AG10803 (cell line): ENCODE measurements at regions not wholly inside any gene's neighbourhood (a gene's known extent, or its start where the extent isn't known, plus 50 kb on each side); places are given as distances from the start of the nearest gene placed in this dataset.

Experiments used
- DNase-seq: peaks from one replicate; pipeline ENCODE4 v3.0.0; 2010; ENCODE audit warnings: low read depth
- H3K4me3 ChIP-seq: 2 replicates; pipeline ENCODE4 v1.5.1; 2011; ENCODE audit warnings: mild to moderate bottlenecking, low read length, control low read depth
- TF ChIP-seq, protein P1 (sequence below): conservative IDR thresholded peaks from 2 replicates; pipeline ENCODE4 v1.5.1; 2011; ENCODE audit warnings: mild to moderate bottlenecking, low read length, control low read depth, inconsistent platforms

GRCh38 chr6:164230804-164231203 is 816.3 kb downstream of the QKI start:
- TF ChIP-seq, protein P1, sequence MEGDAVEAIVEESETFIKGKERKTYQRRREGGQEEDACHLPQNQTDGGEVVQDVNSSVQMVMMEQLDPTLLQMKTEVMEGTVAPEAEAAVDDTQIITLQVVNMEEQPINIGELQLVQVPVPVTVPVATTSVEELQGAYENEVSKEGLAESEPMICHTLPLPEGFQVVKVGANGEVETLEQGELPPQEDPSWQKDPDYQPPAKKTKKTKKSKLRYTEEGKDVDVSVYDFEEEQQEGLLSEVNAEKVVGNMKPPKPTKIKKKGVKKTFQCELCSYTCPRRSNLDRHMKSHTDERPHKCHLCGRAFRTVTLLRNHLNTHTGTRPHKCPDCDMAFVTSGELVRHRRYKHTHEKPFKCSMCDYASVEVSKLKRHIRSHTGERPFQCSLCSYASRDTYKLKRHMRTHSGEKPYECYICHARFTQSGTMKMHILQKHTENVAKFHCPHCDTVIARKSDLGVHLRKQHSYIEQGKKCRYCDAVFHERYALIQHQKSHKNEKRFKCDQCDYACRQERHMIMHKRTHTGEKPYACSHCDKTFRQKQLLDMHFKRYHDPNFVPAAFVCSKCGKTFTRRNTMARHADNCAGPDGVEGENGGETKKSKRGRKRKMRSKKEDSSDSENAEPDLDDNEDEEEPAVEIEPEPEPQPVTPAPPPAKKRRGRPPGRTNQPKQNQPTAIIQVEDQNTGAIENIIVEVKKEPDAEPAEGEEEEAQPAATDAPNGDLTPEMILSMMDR = no peak
- DNase-seq = no peak

GRCh38 chr6:164230259-164230658 is 815.7 kb downstream of the QKI start:
- no peak overlapping the region for H3K4me3 ChIP-seq
- DNase-seq = no peak
- TF ChIP-seq, protein P1 = no peak

More at GRCh38 chr6:164230804-164231203, 816.3 kb downstream of the QKI start:
- no peak overlapping the region for H3K4me3 ChIP-seq

- no peak for DNase-seq
- no peak overlapping the region for H3K4me3 ChIP-seq
- TF ChIP-seq, protein P1 = no peak
Observed at GRCh38 chr6:164229716-164230115, 815.2 kb downstream of the QKI start.

DNA sequence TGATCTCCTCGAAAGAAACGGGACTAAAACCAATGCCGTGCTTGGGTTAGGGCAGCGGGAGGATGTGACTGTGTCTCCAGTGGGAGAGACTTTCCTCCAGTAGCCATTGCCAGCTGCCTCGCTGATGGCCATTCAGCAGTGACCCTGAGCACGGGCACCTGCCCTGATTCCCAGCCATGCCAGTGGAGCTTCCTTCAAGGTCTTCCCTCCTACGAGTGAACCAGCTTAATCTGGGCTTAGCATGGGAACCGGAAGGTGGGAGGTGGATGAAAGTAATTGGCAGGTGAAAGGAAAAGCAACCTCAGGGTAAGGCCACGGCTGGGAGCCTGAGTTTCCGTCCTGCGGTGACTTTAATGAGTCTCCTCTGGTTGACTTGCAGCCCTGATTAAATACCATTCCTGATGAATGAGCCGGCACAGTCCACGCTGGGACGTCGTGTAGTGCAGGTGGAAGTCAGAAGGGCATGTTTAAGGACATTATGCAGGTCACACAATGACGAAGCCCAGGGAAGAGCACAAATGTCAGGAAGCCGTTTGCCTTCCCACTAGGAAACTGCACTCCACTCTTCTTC is 813.5 kb downstream of the QKI start:
- H3K4me3 ChIP-seq = no peak overlapping the region
- DNase-seq = no peak
- TF ChIP-seq, protein P1 = no peak

DNA sequence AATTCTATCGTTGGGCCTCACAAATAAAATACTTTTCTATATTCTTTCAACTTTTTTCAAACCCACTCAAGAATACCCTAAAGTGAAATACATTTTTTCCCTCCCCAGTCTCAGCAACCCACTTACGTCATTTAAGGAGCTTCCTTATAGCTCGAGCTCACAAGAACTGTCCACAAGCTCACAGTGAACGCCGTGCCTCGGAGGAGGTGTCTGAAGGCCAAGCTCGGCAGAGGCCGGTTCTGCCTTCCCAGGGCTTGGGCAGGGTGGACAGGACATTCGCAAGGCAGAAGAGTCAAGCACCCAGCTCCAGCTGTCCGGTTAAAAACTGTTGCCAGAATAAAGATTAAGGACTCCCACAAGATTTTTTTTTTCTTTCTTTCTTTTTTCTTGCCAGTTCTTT is 802.3 kb downstream of the QKI start:
- TF ChIP-seq, protein P1 = no peak
- no peak for DNase-seq
- H3K4me3 ChIP-seq = no peak overlapping the region

- TF ChIP-seq, protein P1 = no peak
- H3K4me3 ChIP-seq = no peak overlapping the region
- no peak for DNase-seq
Observed at GRCh38 chr6:164216368-164216767, 801.9 kb downstream of the QKI start.

DNA sequence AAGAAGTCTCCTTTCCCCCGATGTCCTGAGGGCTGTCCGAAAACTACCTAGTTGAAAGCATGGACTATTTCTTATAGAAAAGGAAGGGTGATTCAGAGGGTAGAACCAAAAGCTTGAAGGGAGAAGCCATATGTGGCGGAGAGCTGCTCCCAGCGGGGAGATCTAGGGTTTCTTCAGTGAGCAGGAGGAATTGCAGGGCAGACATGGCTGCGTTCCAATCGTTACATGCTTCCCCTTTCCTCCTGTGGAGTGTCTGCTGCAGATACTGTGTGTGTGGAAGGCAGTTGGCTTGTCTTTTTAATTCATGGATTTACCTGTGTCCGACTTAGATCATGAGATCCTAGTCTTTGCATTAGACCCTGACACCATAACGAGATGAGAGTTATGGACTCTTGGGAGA is 799.5 kb downstream of the QKI start:
- TF ChIP-seq, protein P1 = no peak
- no peak for DNase-seq

More for the DNA sequence above, 799.5 kb downstream of the QKI start:
- H3K4me3 ChIP-seq = no peak overlapping the region
